SK-N-SH (cell line): ENCODE measurements at regions not wholly inside any gene's neighbourhood (a gene's known extent, or its start where the extent isn't known, plus 50 kb on each side); places are given as distances from the start of the nearest gene placed in this dataset.

Experiments
- CTCF ChIA-PET: fragments of 300-600, 350-600 bp; formaldehyde crosslinking; extraction: SDS; loops from one replicate; lab custom pipeline; 2021; lab: Yijun Ruan, JAX
- POLR2A ChIA-PET: fragments of 350-600 bp; sonication (Branson Sonifier 250); formaldehyde crosslinking; extraction: SDS; loops from one replicate; lab custom pipeline; 2020; ENCODE audit warnings: antibody characterized with exemption, inconsistent platforms; lab: Yijun Ruan, JAX
- DNase-seq: peaks from one replicate; pipeline ENCODE4 v3.0.0; 2012
- H2AFZ ChIP-seq: fragments of 200-600 bp; sonication (generic); 2 replicates; pipeline ENCODE4 v1.8.1; 2016; ENCODE audit warnings: antibody characterized with exemption, mild to moderate bottlenecking, low read depth
- H3F3A ChIP-seq: fragments of 200-600 bp; sonication (generic); replicated peaks from 2 replicates; pipeline ENCODE3; 2016; ENCODE audit warnings: antibody characterized with exemption, mild to moderate bottlenecking; ENCODE audit not compliant: insufficient read depth
- H3K27ac ChIP-seq, 2 experiments: fragments of 200-500 bp in 1 of 2; fragments of 200-600 bp in 1 of 2; sonication (Bioruptor generic) in 1 of 2; sonication (generic), shearing (Covaris generic) in 1 of 2; 2 replicates each; pipeline versions ENCODE4 v1.5.1 to v1.6.1; 2014 to 2016; ENCODE audit warnings: low read depth in 2 of 2, inconsistent platforms in 1 of 2, low read length in 1 of 2, mild to moderate bottlenecking in 1 of 2, mixed read lengths in 1 of 2
- H3K27me3 ChIP-seq: fragments of 200-600 bp; sonication (generic), shearing (Covaris generic); 2 replicates; pipeline ENCODE4 v1.6.1; 2016; ENCODE audit warnings: mixed run types; ENCODE audit not compliant: insufficient read depth
- H3K36me3 ChIP-seq, 2 experiments: fragments of 200-500 bp in 1 of 2; fragments of 200-600 bp in 1 of 2; sonication (Bioruptor generic) in 1 of 2; sonication (generic) in 1 of 2; replicated peaks in 1 of 2; 2 replicates each; pipeline versions ENCODE3 to v1.5.1; 2014 to 2016; ENCODE audit warnings: low read length in 1 of 2, mild to moderate bottlenecking in 1 of 2; ENCODE audit not compliant: insufficient read depth in 2 of 2, control insufficient read depth in 1 of 2
- H3K4me1 ChIP-seq, 2 experiments: fragments of 200-500 bp in 1 of 2; fragments of 200-600 bp in 1 of 2; sonication (Bioruptor generic) in 1 of 2; sonication (generic), shearing (Covaris generic) in 1 of 2; 2 replicates each; pipeline versions ENCODE4 v1.5.1 to v1.6.1; 2014 to 2016; ENCODE audit warnings: low read depth in 1 of 2, low read length in 1 of 2, mixed run types in 1 of 2; ENCODE audit not compliant: insufficient read depth in 2 of 2, control insufficient read depth in 1 of 2
- H3K4me2 ChIP-seq: fragments of 200-600 bp; sonication (generic), shearing (Covaris generic); 2 replicates; pipeline ENCODE4 v1.6.1; 2017; ENCODE audit warnings: mixed run types
- H3K4me3 ChIP-seq, 2 experiments: fragments of 200-500 bp in 1 of 2; fragments of 200-600 bp in 1 of 2; sonication (Bioruptor generic) in 1 of 2; sonication (generic), shearing (Covaris generic) in 1 of 2; 2 replicates each; pipeline versions ENCODE4 v1.5.1 to v1.8.1; 2014 to 2016; ENCODE audit warnings: low read depth in 2 of 2, inconsistent platforms in 1 of 2, low read length in 1 of 2, mild to moderate bottlenecking in 1 of 2, mixed read lengths in 1 of 2, moderate library complexity in 1 of 2
- H3K79me2 ChIP-seq: fragments of 200-600 bp; sonication (generic); 2 replicates; pipeline ENCODE4 v1.8.1; 2017; ENCODE audit warnings: mild to moderate bottlenecking; ENCODE audit not compliant: insufficient read depth
- H3K9ac ChIP-seq: fragments of 200-600 bp; sonication (generic); 2 replicates; pipeline ENCODE4 v1.6.1; 2017; ENCODE audit warnings: mixed run types
- H3K9me2 ChIP-seq: fragments of 200-600 bp; sonication (generic); 2 replicates; pipeline ENCODE4 v1.6.1; 2017; ENCODE audit warnings: mixed run types
- H3K9me3 ChIP-seq: fragments of 200-600 bp; sonication (generic); 2 replicates; pipeline ENCODE4 v1.6.1; 2017; ENCODE audit warnings: mixed run types, mild to moderate bottlenecking, moderate library complexity
- H4K20me1 ChIP-seq: fragments of 200-600 bp; sonication (generic); 2 replicates; pipeline ENCODE4 v1.6.1; 2017; ENCODE audit warnings: mild to moderate bottlenecking, mixed run types; ENCODE audit not compliant: insufficient read depth
- ELF1 ChIP-seq: IDR thresholded peaks from 2 replicates; pipeline ENCODE4 v1.4.0; 2012
- EZH2phosphoT487 ChIP-seq: fragments of 200-600 bp; sonication (generic); IDR thresholded peaks from 2 replicates; pipeline ENCODE4 v1.6.1; 2017; ENCODE audit warnings: low read depth, mixed run types, mild to moderate bottlenecking, antibody characterized with exemption, moderate library complexity, borderline replicate concordance
- RAD21 ChIP-seq: IDR thresholded peaks from 2 replicates; pipeline ENCODE4 v1.6.1; 2012; ENCODE audit warnings: mild to moderate bottlenecking, low read length
- RCOR1 ChIP-seq: fragments of 150-350 bp; IDR thresholded peaks from 2 replicates; pipeline ENCODE4 v1.6.1; 2017; ENCODE audit warnings: antibody characterized with exemption, low read length
- SIN3A ChIP-seq: IDR thresholded peaks from 2 replicates; pipeline ENCODE4 v1.6.1; 2012; ENCODE audit warnings: low read depth, mild to moderate bottlenecking, low read length, moderate library complexity, borderline replicate concordance
- TAF1 ChIP-seq: IDR thresholded peaks from 2 replicates; pipeline ENCODE4 v1.6.1; 2012; ENCODE audit warnings: low read depth, mild to moderate bottlenecking, low read length, moderate library complexity, borderline replicate concordance
- YY1 ChIP-seq: IDR thresholded peaks from 2 replicates; pipeline ENCODE4 v1.4.0; 2012; ENCODE audit warnings: low read depth, mild to moderate bottlenecking
- WGBS: methylation state at CpG from one replicate; pipeline ENCODE4 v1.1.6; 2017; ENCODE audit warnings: low lambda C conversion rate; 5-methylcytosine and 5-hydroxymethylcytosine counted together
- TF ChIP-seq, protein P1 (sequence below): fragments of 150-350 bp; IDR thresholded peaks from 2 replicates; pipeline ENCODE4 v1.6.1; 2017; ENCODE audit warnings: antibody characterized with exemption, low read length, low read depth, borderline replicate concordance
- TF ChIP-seq, protein P2 (sequence below): IDR thresholded peaks from 2 replicates; pipeline ENCODE4 v1.4.0; 2012; ENCODE audit warnings: low read depth, borderline replicate concordance
- TF ChIP-seq, protein P3 (sequence below): IDR thresholded peaks from 2 replicates; pipeline ENCODE4; 2012

DNA sequence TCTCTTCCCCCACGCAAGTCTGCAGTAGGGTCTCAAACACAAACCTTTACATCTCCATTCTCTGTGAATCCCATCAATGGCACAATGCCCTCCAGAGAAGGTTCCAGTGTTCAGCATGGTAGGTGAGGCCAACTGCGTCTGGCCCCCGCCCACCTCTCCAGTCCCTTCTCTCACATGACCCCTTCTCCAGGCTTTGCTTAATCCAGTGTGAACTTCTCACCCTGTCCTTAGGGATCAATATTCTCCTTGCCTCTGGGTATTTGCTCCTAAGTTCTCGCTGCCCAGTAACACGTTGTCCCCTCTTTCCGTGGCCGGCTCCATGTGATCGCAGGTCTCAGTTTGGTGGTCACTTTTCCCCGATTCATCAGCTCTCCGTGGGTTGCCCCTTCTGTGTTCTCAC is 225.1 kb upstream of the PMEPA1 start:
- H3K9me3 ChIP-seq: no peaks in the 10 kb centered on the region
- H2AFZ ChIP-seq: no peak overlapping the region
- no peak for DNase-seq
- H3K4me1 ChIP-seq: peaks cover 0 to 32% of the 10 kb centered on the region in 2 experiments; a peak in 1 of 4 replicates
- no peaks in the 10 kb centered on the region for H3K79me2 ChIP-seq
- CTCF ChIA-PET: interaction anchor here (0.9 to 1.5 kb wide), 3 partner anchors 51 to 245 kb away, joined by 3 to 5 read pairs (median 3); no protein-coding TSS in a partner anchor
- H3K9me2 ChIP-seq: no peaks in the 10 kb centered on the region
- 89% methylated on average over 10 of the region's 10 CpGs for WGBS
- POLR2A ChIA-PET: no interaction called here
- no peak overlapping the region for H3K9ac ChIP-seq
- TF ChIP-seq EZH2phosphoT487: no peak
- H3K36me3 ChIP-seq: no peaks in the 10 kb centered on the region
- H3K4me3 ChIP-seq: no peak overlapping the region
- no peaks in the 10 kb centered on the region for H4K20me1 ChIP-seq
- H3K27ac ChIP-seq: no peak overlapping the region
- no peaks in the 10 kb centered on the region for H3K27me3 ChIP-seq
- no peak overlapping the region for H3K4me2 ChIP-seq
- no peaks in the 10 kb centered on the region for H3F3A ChIP-seq

DNA sequence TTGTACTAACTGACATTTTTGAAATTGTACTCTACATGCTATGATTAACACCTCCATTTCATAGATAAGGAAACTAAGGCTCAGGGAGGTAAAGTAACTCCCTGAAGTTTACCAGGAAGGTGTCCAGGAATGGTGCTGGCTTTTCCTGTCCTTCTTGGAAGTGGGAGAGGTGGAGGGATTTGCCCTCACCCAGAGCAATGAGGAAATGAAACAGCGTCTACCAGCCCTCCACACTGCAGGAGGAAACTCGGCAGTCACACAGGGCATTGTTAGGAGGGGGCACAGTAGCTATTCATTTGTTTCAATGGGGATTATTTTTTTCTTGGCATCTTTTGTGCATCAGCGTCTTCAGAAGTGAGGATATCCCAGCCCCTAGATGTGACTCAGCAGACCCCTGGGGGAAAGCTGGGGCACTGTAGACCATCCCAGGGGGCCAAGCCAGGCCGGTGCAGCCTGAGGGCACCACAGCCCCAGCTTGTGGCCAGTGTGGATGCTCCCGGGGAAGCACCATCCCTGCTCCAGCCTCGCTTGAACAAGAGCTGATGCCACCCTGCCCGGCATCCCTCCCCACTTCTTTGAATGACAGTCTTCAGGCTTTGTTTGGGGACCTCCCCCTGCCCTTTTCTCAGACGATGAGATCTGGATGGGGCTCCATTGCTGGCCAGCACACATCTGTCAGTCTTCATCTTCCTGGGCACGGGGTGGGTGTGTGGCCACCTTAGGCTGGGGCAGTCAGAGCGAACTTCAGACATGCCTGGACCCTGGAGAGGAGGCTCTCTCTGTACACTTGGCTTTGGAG is 224.4 kb upstream of the PMEPA1 start:
- no peaks in the 10 kb centered on the region for H4K20me1 ChIP-seq
- H3K4me1 ChIP-seq: peaks cover 0 to 35% of the 10 kb centered on the region in 2 experiments; a peak in 1 of 4 replicates
- TF ChIP-seq SIN3A: no peak
- TF ChIP-seq, all 33 proteins: peak for 0
- POLR2A ChIA-PET: no interaction called here
- H3K4me3 ChIP-seq: no peak overlapping the region
- WGBS: 47% methylated on average over 4 of the region's 10 CpGs
- no peaks in the 10 kb centered on the region for H3K79me2 ChIP-seq
- H3F3A ChIP-seq: no peaks in the 10 kb centered on the region
- no peak overlapping the region for H3K27ac ChIP-seq
- H3K9me2 ChIP-seq: no peaks in the 10 kb centered on the region
- H3K9ac ChIP-seq: no peak overlapping the region
- H3K4me2 ChIP-seq: no peak overlapping the region
- no peaks in the 10 kb centered on the region for H3K27me3 ChIP-seq
- H3K36me3 ChIP-seq: no peaks in the 10 kb centered on the region
- H2AFZ ChIP-seq: no peak overlapping the region
- H3K9me3 ChIP-seq: no peaks in the 10 kb centered on the region
- no peak for DNase-seq
- CTCF ChIA-PET: interaction anchor here (0.6 to 1.5 kb wide), 4 partner anchors 12 to 246 kb away, joined by 3 to 5 read pairs (median 3); no protein-coding TSS in a partner anchor

DNA sequence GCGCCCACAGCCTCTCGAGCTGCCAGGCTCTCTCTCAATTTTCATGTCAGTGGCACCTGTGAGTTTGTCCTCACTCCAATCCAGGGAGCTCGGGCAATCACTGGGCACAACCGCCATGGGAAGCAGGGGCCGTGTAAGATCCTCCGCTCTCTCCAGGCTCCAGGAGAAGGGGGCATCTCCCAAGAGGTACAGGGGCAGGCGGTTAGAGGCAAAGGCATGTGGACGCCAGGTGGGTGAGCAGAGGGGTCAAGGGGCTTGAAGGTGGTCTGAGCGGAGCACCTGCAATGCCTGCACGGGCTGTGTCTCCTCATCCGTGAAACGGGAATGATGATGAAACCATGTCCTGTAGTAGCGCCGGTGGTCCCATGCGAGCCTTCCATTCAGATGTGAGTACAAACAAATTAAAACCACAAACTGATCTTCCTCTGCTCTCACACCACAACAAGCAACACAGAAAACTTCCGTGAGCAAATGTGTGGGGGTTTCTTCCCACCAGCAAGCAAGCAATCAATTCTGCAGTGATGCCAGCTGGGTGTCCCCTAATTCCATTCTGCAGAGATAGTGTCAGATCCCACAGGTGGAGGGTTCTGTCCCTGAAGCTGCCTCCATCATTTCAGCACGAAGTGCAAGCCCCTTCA is 222.5 kb upstream of the PMEPA1 start:
- Histone ChIP-seq H3K27me3 (no peaks in the 10 kb centered on the region), H3K36me3 (no peaks in the 10 kb centered on the region), H4K20me1 (no peaks in the 10 kb centered on the region), H3K4me1 (peaks cover 0 to 38% of the 10 kb centered on the region in 2 experiments; a peak in 1 of 4 replicates), H3K9me2 (no peaks in the 10 kb centered on the region), H3K4me3 (no peak overlapping the region), H2AFZ (no peak overlapping the region), H3K4me2 (no peak overlapping the region), H3K9me3 (no peaks in the 10 kb centered on the region), H3K9ac (no peak overlapping the region), H3F3A (no peaks in the 10 kb centered on the region), H3K27ac (no peak overlapping the region; a peak in 1 of 4 replicates), H3K79me2 (no peaks in the 10 kb centered on the region)
- ChIA-PET POLR2A (no interaction called here), CTCF (interaction anchor here (1.3 kb wide), 1 partner anchor 23 kb away, joined by 3 read pairs; no protein-coding TSS in a partner anchor)
- 84% methylated on average over 15 of the region's 17 CpGs for WGBS
- no peak for DNase-seq
- no peak for TF ChIP-seq ELF1
- TF ChIP-seq TAF1: no peak
- no peak for TF ChIP-seq YY1
- no peak for TF ChIP-seq RCOR1
- no peak for TF ChIP-seq RAD21
- TF ChIP-seq, protein P1, sequence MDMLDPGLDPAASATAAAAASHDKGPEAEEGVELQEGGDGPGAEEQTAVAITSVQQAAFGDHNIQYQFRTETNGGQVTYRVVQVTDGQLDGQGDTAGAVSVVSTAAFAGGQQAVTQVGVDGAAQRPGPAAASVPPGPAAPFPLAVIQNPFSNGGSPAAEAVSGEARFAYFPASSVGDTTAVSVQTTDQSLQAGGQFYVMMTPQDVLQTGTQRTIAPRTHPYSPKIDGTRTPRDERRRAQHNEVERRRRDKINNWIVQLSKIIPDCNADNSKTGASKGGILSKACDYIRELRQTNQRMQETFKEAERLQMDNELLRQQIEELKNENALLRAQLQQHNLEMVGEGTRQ: no peak
- TF ChIP-seq, protein P2, sequence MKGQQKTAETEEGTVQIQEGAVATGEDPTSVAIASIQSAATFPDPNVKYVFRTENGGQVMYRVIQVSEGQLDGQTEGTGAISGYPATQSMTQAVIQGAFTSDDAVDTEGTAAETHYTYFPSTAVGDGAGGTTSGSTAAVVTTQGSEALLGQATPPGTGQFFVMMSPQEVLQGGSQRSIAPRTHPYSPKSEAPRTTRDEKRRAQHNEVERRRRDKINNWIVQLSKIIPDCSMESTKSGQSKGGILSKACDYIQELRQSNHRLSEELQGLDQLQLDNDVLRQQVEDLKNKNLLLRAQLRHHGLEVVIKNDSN: no peak
- no peak for TF ChIP-seq EZH2phosphoT487
- TF ChIP-seq, protein P3, sequence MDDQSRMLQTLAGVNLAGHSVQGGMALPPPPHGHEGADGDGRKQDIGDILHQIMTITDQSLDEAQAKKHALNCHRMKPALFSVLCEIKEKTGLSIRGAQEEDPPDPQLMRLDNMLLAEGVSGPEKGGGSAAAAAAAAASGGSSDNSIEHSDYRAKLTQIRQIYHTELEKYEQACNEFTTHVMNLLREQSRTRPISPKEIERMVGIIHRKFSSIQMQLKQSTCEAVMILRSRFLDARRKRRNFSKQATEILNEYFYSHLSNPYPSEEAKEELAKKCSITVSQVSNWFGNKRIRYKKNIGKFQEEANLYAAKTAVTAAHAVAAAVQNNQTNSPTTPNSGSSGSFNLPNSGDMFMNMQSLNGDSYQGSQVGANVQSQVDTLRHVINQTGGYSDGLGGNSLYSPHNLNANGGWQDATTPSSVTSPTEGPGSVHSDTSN: no peak
